Caco-2 (cell line): ENCODE measurements at regions not wholly inside any gene's neighbourhood (a gene's known extent, or its start where the extent isn't known, plus 50 kb on each side); places are given as distances from the start of the nearest gene placed in this dataset.

Source experiments
- BruUV-seq: library from RNA; stranded (reverse); fragments of 400-500 nt; replicated peaks from 2 replicates; lab custom pipeline; 2021; lab: Mats Ljungman, UMichigan
- CTCF ChIA-PET: fragments of 300-600 bp; sonication (Branson Sonifier 250); formaldehyde crosslinking; loops from one replicate; lab custom pipeline; 2022; ENCODE audit warnings: antibody characterized with exemption; lab: Charles Lee
- POLR2A ChIA-PET: fragments of 300-600 bp; sonication (Branson Sonifier 250); formaldehyde crosslinking; loops from one replicate; lab custom pipeline; 2022; ENCODE audit warnings: antibody characterized with exemption; lab: Charles Lee
- DNase-seq, 2 experiments: peaks; one replicate each; pipeline versions ENCODE4 v3.0.0 to v3.0.0-alpha.2; 2020 to 2022
- H3K27me3 ChIP-seq: replicated peaks from 2 replicates; pipeline ENCODE4 v1.6.0; 2011; ENCODE audit warnings: low read length; ENCODE audit not compliant: control insufficient read depth, insufficient read depth
- H3K36me3 ChIP-seq: 2 replicates; pipeline ENCODE4 v1.5.1; 2011; ENCODE audit warnings: low read length; ENCODE audit not compliant: control insufficient read depth, insufficient read depth
- H3K4me1 ChIP-seq: fragments of 250-450 bp; sonication (Bioruptor Pico); 2 replicates; pipeline ENCODE4 v1.5.1; 2020; ENCODE audit warnings: mild to moderate bottlenecking
- H3K4me3 ChIP-seq: 2 replicates; pipeline ENCODE4 v1.5.1; 2011; ENCODE audit warnings: low read depth, mild to moderate bottlenecking, control low read depth, low read length
- H3K9me3 ChIP-seq: fragments of 250-450 bp; sonication (Bioruptor Pico); 2 replicates; pipeline ENCODE4 v1.5.1; 2020; ENCODE audit warnings: mild to moderate bottlenecking, moderate library complexity
- H3K27ac Mint-ChIP-seq: one replicate; pipeline ENCODE4 v1.8.0; 2022; ENCODE audit warnings: mixed read lengths; ENCODE audit not compliant: unreplicated experiment
- H3K27me3 Mint-ChIP-seq: one replicate; pipeline ENCODE4 v1.8.0; 2022; ENCODE audit warnings: mixed read lengths; ENCODE audit not compliant: insufficient read depth, unreplicated experiment
- H3K36me3 Mint-ChIP-seq: one replicate; pipeline ENCODE4 v1.8.0; 2022; ENCODE audit warnings: mild to moderate bottlenecking, mixed read lengths; ENCODE audit not compliant: insufficient read depth, unreplicated experiment
- H3K4me1 Mint-ChIP-seq: one replicate; pipeline ENCODE4 v1.8.0; 2022; ENCODE audit warnings: low read depth, mixed read lengths; ENCODE audit not compliant: unreplicated experiment
- H3K4me3 Mint-ChIP-seq: one replicate; pipeline ENCODE4 v1.8.0; 2022; ENCODE audit warnings: mild to moderate bottlenecking, moderate library complexity, mixed read lengths; ENCODE audit not compliant: unreplicated experiment
- H3K9me3 Mint-ChIP-seq: one replicate; pipeline ENCODE4 v1.8.0; 2022; ENCODE audit warnings: mixed read lengths; ENCODE audit not compliant: unreplicated experiment
- CTCF ChIP-seq, 2 experiments: fragments of 200-600 bp in 1 of 2; IDR thresholded peaks; 1 replicate in 1 of 2; 2 replicates in 1 of 2; pipeline versions ENCODE4 v1.5.1 to v1.8.0; 2011 to 2022; ENCODE audit warnings: antibody characterized with exemption in 1 of 2, control low read depth in 1 of 2, inconsistent platforms in 1 of 2, low read depth in 1 of 2, low read length in 1 of 2, mild to moderate bottlenecking in 1 of 2, moderate library complexity in 1 of 2; ENCODE audit not compliant: insufficient read depth in 1 of 2, severe bottlenecking in 1 of 2, unreplicated experiment in 1 of 2
- intact Hi-C: fragments of 100-400 bp; cut with micrococcal nuclease; formaldehyde crosslinking; loops from one replicate; pipeline ENCODE4 v1.10.0; 2022; ENCODE audit not compliant: unreplicated experiment

GRCh38 chrX:147680251-147680650, 231.5 kb upstream of the FMR1 start:
- Histone ChIP-seq H3K9me3 (no peaks in the 10 kb centered on the region), H3K27me3 (no peaks in the 10 kb centered on the region), H3K36me3 (no peaks in the 10 kb centered on the region), H3K4me3 (no peak overlapping the region), H3K4me1 (no peaks in the 10 kb centered on the region)
- intact Hi-C loops: no loop called here
- POLR2A ChIA-PET: no interaction called here
- CTCF ChIA-PET: no interaction called here
- Mint-ChIP-seq H3K9me3 (no peaks in the 10 kb centered on the region), H3K4me3 (no peak overlapping the region), H3K27me3 (no peaks in the 10 kb centered on the region), H3K36me3 (no peaks in the 10 kb centered on the region), H3K4me1 (no peaks in the 10 kb centered on the region), H3K27ac (no peak overlapping the region)
- TF ChIP-seq CTCF (IDR thresholded peaks at IDR 0.05; ENCODE audit: insufficient read depth in 1 of 2, low read depth in 1 of 2, low read length in 1 of 2, severe bottlenecking in 1 of 2, unreplicated experiment in 1 of 2): no peak
- DNase-seq: no peak
- no TSS peak for BruUV-seq

GRCh38 chrX:147693511-147693910, 218.2 kb upstream of the FMR1 start:
- Mint-ChIP-seq H3K27me3 (no peaks in the 10 kb centered on the region), H3K9me3 (no peaks in the 10 kb centered on the region), H3K27ac (no peak overlapping the region), H3K36me3 (no peaks in the 10 kb centered on the region), H3K4me1 (no peaks in the 10 kb centered on the region), H3K4me3 (no peak overlapping the region)
- no TSS peak for BruUV-seq
- CTCF ChIA-PET: no interaction called here
- H3K9me3 ChIP-seq: no peaks in the 10 kb centered on the region
- POLR2A ChIA-PET: no interaction called here
- no peak for TF ChIP-seq CTCF (IDR thresholded peaks at IDR 0.05; ENCODE audit: insufficient read depth in 1 of 2, low read depth in 1 of 2, low read length in 1 of 2, severe bottlenecking in 1 of 2, unreplicated experiment in 1 of 2)
- no peak for DNase-seq
- H3K4me3 ChIP-seq: no peak overlapping the region
- H3K27me3 ChIP-seq: no peaks in the 10 kb centered on the region
- intact Hi-C loops: no loop called here
- no peaks in the 10 kb centered on the region for H3K4me1 ChIP-seq
- no peaks in the 10 kb centered on the region for H3K36me3 ChIP-seq

GRCh38 chrX:147699061-147699460, 212.7 kb upstream of the FMR1 start:
- ChIA-PET CTCF (no interaction called here), POLR2A (no interaction called here)
- no peaks in the 10 kb centered on the region for H3K36me3 ChIP-seq
- H3K4me1 ChIP-seq: no peaks in the 10 kb centered on the region
- H3K4me3 ChIP-seq: no peak overlapping the region
- intact Hi-C loops: no loop called here
- Mint-ChIP-seq H3K4me3 (no peak overlapping the region), H3K4me1 (no peaks in the 10 kb centered on the region), H3K9me3 (no peaks in the 10 kb centered on the region), H3K27ac (no peak overlapping the region), H3K27me3 (no peaks in the 10 kb centered on the region), H3K36me3 (no peaks in the 10 kb centered on the region)
- TF ChIP-seq CTCF (IDR thresholded peaks at IDR 0.05; ENCODE audit: insufficient read depth in 1 of 2, low read depth in 1 of 2, low read length in 1 of 2, severe bottlenecking in 1 of 2, unreplicated experiment in 1 of 2): no peak
- no peaks in the 10 kb centered on the region for H3K9me3 ChIP-seq
- H3K27me3 ChIP-seq: no peaks in the 10 kb centered on the region
- no TSS peak for BruUV-seq
- no peak for DNase-seq
